ENCODE measurements at regions not wholly inside any gene's neighbourhood (a gene's known extent, or its start where the extent isn't known, plus 50 kb on each side); places are given as distances from the start of the nearest gene placed in this dataset.

- TF ChIP-seq, protein P1, sequence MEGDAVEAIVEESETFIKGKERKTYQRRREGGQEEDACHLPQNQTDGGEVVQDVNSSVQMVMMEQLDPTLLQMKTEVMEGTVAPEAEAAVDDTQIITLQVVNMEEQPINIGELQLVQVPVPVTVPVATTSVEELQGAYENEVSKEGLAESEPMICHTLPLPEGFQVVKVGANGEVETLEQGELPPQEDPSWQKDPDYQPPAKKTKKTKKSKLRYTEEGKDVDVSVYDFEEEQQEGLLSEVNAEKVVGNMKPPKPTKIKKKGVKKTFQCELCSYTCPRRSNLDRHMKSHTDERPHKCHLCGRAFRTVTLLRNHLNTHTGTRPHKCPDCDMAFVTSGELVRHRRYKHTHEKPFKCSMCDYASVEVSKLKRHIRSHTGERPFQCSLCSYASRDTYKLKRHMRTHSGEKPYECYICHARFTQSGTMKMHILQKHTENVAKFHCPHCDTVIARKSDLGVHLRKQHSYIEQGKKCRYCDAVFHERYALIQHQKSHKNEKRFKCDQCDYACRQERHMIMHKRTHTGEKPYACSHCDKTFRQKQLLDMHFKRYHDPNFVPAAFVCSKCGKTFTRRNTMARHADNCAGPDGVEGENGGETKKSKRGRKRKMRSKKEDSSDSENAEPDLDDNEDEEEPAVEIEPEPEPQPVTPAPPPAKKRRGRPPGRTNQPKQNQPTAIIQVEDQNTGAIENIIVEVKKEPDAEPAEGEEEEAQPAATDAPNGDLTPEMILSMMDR (IDR thresholded peaks at IDR 0.05 in 2 of 3, conservative IDR thresholded peaks at IDR 0.05 in 1 of 3; ENCODE audit: control insufficient read depth in 2 of 3, extremely low read depth in 1 of 3, insufficient read depth in 1 of 3, low read depth in 3 of 3, low read length in 3 of 3), result no peak
- TF ChIP-seq CBFB (IDR thresholded peaks at IDR 0.05; ENCODE audit: low read depth) (no peak), NR2F1 (conservative IDR thresholded peaks at IDR 0.05) (no peak), YY1 (IDR thresholded peaks at IDR 0.05; ENCODE audit: low read depth, low read length) (no peak)
Observed at GRCh38 chrX:76248901-76249300, 76.0 kb downstream of the PBDC1 start.
